NCI-H748 treated with DMSO at 0.1 percent for 48 hours (cell line): ENCODE measurements at regions not wholly inside any gene's neighbourhood (a gene's known extent, or its start where the extent isn't known, plus 50 kb on each side); places are given as distances from the start of the nearest gene placed in this dataset.
A peak's percentile ranks its signal among the peaks of the same experiment; 100 is the strongest.

Experiments
- DNase-seq: peaks from one replicate; lab custom pipeline; 2025; lab: John Stamatoyannopoulos, UW

DNA sequence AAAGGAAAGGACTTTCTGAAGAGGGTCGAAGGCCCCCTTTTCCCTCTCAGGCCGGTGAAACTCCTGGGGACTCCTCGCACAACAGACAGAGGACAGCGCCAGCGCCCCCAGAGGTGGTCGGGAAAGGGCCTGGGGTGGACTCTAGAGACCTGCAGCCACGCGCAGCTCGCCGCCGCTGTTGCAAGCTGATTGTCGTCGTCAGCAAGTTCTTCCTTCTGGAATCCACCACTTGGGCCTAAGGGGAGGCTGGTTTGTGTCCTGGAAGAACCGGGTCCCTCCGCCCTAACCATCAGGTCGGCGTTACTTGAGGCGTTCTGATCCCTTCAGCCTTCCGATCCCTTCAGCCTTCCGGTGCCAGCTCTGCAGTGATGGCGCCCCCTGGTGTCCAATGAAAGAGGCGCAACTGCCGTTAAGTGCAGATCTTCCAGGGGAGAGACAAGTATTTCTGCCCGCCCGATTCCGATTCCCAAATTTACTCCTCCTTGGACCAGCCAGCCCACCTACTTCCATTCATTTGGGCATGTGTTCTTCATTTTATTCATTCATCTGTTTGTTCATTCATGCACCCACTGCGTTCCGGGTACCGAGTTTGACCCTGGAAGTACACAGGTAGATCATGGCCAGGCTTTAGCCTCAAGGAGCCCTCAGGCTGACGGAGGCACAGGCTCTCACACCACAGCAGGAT lies 77.2 kb upstream of the SLC6A11 start:
- peak; percentile 16 for DNase-seq

DNA sequence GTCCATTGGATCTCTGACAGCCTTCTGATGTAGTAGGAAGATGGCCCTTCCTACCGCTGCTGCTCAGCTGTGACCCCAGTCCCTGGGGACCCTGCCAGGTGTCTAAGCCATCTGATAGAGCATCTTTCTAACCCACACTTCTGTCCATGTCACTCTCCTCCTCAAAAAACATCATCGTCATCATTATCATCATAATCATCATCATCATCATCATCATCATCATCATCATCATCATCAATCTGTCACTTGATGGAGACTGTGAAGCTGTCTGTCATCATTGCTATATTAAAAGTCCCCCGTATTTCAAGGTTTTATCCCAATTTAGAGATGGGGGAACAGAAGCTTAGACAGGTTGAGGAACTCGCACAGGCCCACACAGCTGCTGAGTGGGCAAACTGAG lies 75.1 kb upstream of the SLC6A11 start:
- DNase-seq, result no peak

DNA sequence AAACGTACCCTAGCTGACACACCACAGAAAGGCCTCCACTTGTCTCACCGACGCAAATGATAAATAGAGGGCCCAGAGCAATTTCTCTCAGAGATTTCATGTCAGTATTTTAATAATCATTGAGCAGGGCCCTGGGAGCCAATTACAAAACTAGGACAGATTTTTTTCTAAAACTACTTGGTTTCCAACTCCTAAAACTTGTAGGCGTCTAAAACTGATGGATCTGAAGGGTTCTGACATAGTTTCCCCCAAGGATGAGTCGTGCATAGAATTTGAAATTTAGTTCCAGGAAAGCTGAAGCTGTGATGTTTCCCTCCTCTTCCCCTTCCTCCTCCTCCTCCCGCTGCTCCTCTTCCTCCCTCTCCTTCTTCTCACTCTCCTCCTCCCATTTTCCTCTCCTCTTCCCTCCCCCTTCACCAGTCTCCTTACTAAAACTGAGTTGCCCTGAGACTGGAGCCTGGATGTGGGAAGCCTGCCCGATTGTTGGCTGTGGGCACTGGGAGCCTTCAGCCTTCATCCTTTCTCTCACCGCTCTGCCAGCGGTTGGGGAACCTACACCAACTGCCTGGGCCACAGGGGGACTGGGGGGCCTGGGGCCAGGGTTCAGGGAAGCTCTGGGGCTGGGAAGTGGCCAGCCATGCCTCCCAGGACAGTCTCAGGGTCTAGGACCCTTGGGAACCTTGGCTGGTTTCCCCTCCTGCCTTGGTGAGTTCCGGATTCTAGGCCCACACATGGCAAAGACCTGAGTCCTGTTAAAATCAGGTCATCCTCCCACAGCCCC lies 73.9 kb upstream of the SLC6A11 start:
- no peak for DNase-seq

DNA sequence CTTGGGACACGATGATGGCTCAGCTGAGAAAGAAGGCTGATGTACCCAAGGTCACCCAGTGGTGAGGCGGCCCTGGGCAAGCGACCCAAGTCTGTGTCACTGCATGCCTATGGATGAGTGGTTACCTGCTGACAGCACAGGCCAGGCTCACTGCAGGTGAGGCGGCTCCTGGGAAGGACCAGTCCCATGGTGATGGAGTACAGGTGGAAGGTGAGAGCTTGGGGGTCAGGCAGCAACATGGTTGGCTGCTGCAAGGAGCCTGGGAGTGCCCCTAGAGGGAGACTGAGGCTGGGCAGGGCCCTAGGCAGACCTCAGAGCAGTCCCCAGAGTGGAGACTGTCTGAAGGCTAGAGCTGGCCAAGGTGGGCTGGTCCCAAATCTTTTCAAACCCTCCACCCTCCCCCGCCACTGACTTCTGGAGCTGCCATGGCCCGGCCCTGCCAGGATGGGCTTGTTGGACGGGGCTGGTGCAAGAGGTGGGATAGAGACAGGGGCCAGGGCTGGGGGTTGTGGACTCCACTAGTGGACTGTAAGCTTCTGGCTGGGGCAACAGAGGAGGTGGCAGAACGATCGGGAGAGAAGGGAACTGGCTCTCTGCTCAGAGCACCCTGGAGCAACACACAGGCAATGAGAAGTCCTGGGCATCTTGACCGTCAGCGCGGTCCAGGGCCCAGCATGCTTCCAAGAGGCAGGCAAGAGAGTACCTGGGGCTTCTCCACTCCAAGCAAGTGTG lies 72.5 kb upstream of the SLC6A11 start:
- DNase-seq, result no peak

DNA sequence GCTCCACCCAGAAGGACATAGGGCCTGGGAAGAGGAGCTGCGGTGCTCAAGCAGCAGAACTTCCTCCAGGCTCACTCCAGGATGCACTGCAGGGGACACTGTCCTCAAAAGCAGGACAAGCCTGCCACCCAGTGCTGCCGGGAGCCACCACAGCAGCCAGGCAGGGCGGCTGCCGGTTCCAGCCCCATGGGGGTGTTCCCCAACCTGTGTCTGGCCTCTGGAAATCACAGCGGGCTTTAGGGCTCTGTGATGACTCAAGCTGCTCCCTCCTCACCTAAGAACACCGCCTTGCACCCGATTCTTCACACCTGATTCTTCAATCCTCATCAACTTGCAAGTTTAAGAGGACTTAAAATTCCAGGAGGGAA lies 71.9 kb upstream of the SLC6A11 start:
- no peak for DNase-seq

DNA sequence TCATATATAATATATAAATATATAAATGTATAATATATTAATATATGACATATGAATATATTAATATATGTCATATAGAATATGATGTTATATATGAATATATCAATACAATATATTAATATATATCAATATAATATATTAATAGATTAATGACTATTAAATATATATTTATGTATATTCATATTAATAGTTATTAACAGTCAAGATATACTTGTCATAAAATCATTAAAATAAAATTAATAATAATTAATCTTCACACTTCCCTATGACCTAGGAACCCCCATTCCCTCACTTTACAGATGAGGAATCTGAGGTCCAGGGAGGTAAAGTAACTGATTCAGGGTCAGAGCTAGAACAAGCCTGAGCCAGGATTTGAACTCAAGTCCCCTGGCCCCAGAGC lies 70.6 kb upstream of the SLC6A11 start:
- DNase-seq, result no peak

DNA sequence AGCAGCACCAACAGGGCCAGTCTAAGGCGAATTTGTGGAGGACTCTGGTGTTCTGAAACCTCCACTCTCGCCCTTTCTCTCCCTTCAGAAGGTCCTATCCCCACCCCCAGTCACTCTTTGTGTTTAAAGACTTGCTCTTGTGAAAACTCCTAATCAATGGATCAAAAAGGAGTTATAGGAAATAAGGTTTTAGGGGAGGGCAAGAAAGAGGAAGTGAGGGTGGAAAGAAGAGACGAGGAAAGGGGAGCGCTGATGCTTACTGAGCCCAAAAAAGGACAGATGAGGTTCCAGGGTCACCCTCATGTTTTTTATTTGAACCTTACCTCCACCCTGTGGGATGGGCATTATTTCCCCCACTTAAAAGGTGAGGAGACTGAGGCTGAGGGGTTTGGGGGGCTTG lies 70.0 kb upstream of the SLC6A11 start:
- no peak for DNase-seq

DNA sequence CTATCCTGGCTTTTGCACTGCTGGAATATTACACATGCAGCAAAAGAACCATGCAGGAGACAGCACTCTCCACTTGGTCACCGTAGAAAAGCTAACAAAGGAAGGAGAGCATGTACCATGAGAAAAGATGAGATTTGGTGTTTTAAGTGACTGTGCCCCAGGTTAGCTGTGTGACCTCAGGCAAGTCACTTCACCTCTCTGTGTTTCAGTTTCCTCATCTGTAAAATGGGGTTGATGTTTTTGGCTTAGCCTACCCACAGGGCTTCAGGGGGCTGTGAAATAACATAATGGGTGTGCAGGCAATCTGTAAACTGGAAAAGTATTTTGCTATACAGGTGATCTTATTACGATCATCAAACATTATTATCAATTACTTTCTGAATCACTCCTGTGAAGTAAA lies 69.3 kb upstream of the SLC6A11 start:
- no peak for DNase-seq

DNA sequence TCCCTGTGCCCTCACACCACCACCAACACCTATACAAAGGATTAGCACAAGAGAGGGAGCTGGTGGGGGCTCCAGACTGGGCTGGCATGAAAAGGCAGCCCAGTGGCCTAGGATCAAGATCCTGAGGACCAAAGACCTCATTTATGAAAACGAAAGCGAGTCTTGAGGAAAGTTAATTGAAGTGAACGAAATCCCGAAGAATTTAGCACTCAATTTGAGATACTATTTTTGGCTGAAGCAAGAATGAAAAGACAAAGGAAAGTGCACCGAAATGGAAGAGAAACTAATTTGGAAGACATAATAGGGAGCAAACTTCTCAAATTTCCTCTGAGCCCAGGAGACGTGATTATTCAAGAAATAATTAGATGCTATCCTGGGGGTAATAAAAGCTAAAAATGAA lies 68.7 kb upstream of the SLC6A11 start:
- DNase-seq, result no peak

DNA sequence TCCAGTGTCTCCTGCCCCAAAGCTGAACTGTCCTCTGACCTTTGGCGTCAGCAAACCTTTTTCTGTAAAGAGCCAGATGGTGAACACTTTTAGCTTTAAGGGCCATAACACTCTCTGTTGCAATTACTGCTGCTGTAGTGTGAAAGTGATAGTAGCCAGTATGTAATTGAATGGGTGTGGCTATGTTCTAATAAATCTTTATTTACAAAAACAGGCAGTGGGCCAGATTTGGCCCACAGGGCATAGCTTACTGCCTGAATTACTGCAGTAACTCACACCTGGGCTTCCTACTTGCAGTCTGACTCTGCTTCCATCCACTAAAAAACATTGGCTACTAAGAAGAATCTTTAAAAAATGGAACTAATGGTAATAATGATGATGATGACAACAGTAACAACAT lies 68.0 kb upstream of the SLC6A11 start:
- DNase-seq, result no peak

DNA sequence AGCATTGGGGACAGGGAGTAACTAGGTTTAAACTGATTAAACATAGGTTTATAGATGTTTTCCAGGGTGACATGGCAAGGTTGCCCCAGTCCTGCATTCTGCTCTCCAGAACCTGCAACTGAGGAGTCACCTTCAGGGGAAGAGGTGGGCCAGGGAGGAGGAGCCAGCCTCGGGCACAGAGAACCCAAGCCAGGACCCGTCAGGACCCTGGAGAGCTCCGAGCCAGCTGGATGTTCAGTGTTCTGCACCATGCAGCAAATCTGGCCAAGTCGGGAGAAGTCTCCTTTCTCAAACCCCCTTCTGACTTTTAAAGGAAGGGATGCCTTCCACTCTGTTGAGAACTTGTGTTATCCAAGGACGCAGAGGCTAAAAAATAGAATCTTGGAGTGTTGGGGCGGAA lies 62.1 kb upstream of the SLC6A11 start:
- DNase-seq, result no peak

DNA sequence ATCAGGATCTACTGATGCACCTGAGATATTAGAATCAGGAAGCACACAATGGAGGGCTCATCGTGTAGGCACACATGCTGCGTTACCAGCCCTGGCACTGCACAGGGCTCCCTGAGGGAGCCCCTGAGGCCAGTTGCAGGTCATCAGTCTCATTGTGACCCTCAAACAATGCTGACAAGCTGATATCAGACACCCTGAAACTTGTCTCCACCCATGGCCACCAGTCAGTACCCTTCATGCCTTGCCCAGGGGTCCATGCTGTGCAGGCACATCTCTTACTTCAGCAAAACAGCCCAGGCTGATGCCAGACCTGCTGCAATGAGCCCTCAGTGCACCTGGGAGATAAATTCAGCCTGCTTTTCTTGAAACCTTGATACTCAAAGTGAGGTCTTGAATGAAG lies 59.5 kb upstream of the SLC6A11 start:
- no peak for DNase-seq

DNA sequence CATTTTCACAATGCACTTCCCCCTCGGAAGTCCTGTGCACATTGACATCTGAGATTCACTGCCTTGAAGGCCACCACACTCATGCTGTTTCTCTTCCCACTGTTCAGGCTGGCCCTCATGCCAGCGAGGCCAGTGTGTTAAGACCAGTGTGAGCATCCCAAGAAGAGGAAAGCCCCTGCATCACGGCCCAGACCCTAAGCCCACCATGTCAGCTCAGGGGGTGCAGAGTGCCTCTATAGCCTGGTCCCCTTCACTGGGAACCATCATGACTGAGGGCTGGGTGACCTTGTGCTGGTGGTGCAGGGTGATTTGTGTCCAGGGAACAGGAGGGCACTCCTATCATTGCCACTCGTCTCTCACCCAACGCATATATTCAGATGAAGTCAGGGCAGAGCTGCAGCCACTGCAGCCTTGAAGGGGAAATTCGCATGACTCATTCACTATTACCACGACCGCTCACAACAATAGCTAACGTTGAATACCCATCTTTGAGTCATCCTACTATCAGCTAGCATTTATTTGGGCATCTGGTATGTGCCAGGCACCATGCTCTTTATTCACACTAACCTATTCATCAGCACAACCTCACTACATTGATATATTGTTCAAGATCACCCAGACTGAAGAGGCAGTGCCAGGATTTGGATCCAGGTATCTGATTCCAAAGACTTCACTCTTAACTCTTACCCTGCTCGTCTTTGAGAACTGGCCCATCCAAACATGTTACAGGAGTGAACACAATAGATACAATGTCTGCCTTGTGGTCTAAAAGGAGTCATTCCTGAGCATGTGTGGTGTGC lies 58.8 kb upstream of the SLC6A11 start:
- no peak for DNase-seq

DNA sequence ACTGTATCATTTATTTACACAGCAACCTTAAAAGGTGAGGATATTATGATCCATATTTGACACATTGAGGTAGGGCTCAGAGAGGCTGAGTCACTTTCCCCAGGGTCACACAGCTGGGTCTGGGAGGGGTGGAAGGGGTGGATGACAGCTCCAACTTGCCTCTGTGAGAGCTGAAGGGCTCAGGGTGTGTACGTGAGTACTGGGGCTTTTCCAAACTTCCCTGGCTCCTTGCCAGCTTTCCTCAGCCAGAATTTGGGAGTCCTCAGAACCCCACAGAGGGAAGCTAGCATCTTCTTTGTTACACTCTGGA lies 58.3 kb upstream of the SLC6A11 start:
- no peak for DNase-seq

DNA sequence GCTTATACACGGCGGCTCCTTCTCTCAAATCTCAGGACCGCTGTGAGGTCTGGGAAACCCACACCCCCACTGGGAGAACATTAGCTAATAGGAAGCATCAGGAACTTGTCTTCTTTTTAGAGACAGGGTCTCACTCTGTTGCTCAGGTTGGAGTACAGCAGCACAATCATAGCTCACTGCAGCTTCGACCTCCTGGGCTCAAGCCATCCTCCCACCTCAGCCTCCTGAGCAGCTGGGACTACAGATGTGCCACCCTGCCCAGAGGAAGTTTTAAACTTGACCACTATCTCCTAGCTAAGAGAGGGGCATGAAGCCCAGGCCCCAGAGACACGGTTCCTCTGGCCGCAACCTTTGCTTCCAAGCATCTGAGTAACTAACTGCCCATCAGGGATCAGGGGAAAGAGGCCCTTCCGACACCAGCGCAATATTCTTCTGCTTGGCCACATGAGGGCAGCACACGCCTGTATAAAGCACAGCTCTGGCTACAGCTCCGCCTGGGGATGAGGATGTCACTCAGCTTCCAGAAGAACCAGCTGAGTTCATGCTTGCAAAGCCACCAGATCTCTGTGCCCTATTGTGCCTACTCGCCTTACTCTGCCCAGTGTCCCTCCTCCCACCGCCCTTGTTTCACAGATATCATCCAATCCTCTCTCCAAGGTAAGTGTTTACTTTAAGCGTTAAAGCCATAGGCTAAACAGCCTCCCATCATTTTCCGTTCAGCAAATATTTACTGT lies 57.6 kb upstream of the SLC6A11 start:
- DNase-seq, result peak; percentile 63

DNA sequence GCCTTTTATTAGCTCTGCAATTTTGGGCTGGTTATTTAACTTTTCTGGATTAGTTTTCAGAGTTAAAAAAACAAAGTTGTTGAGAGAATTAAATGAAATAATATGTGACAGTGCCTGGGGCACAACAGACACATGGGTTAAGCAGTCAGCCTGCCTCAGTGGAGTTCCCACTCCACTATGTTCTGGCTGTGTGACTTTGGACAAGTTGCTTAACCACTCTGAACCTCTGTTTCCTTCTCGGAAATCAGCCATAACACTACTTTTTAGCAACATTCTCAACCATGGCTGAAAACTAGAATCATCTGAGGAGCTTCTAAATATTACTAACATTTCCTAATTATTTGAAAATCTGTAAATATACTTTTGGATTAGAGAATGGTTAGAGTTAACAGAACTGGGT lies 56.5 kb upstream of the SLC6A11 start:
- DNase-seq, result no peak

DNA sequence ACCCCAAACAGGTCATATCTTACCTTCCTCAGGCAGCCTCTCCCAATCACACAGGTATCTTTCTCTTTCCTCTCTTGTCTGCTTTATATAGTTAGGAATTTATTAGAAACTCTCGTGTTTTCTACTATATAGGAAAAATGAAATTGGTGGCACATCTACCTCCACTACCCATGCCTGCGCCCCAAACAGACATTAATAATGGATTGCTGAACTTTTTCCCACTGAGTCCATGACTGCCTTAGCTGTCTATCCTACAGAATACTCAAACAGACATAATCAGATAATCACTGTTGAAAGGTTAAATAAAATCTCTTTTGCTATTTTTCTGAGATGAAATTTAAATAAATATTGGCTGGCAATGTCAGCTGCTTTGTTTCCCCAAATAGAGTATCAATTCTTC lies 55.8 kb upstream of the SLC6A11 start:
- no peak for DNase-seq

DNA sequence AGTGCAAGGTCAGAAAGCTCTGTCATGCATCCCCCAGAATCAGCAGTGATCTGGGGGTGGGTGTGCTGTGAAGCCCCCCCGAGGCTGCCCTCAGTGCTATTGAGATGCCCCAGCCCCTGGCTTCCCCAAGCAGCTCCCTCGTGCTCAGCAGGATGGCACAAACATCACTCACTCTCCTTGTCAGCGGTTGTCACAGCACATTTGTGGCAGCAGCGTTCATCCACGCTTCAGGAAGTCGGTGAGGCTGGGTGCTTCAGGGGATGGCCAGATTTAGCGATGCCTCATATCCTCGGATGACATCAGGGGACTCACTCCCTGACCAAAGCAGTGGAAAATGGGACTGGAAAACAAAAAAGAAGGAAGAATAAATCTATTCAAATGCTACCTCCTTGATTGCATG lies 54.4 kb upstream of the SLC6A11 start:
- no peak for DNase-seq

DNA sequence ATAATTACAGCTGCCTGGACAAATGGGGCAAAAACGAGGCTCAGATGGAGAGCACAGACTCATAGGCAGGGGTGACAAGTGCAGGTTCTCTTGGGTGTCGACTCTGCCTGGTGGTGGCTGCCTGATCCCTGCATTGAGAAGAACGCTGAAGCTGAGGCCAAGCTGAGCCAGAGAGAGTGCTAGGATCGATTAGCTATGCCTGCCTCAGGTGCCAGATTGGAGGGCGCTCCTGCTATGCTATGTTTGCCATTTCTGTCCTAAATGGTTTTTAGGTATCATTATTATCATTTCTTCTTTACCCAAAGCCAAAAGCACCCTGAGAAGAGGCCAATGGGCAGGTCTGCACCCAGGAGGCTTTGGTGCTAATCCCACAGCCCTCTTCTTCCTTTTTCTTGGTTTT lies 53.9 kb upstream of the SLC6A11 start:
- DNase-seq, result no peak

DNA sequence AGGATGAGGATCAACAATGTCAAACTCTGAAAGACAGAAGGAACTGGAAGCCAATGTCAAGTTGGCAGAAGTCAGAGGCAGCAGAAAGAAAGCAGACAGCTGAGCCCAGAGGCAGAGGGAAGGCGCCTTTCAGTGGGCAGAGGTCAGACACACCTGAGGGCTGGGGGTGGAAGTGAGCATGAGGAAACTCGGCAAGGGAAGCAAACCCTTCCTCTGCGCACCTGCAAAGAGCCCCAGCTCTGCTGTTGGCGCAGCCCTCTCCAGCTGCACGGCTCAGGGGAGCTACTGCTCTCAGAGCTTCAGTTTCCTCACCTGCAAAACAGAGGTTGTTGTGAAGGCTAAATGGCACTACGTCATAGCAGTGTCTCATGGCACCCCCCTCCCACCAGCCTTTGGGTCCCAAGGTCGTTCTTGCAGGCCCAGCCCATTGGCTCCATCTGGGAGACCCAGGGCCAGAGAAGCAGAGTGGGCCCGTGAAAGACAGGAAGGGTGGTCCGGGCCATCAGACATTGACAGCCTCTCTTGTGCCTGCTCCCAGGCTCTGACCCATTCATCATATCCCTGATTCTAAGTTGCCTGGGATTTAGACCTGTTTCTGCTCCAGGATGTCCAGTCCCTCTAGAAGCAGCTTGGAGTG lies 53.3 kb upstream of the SLC6A11 start:
- no peak for DNase-seq

DNA sequence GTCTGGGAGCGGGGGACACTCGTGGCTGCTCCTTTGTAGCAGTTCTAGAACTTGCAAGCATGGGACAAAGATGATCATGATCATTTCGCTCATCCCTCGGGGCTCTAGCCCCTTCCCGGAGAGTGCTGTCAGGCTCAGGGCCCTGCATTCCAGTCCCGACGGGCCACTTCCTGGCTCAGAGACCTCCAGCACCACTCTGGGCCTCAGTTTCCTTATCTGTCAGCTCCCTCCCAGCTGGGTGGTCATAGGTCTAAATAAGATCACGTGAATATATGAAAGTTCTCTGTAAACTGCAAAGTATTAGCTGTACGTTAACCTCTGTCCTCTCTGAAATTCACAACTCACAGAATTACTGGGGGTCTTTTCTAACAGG lies 52.8 kb upstream of the SLC6A11 start:
- no peak for DNase-seq
